GM13976 (cell line): ENCODE measurements at regions not wholly inside any gene's neighbourhood (a gene's known extent, or its start where the extent isn't known, plus 50 kb on each side); places are given as distances from the start of the nearest gene placed in this dataset.
"Not testable (repeated sequence)": the region's sequence is repeated elsewhere in the genome, so short reads cannot be mapped to it uniquely, and the experiment has no call there.

ENCODE experiments used
- DNase-seq: peaks from one replicate; pipeline ENCODE4 v3.0.0; 2012; ENCODE audit warnings: low spot score
- in situ Hi-C: fragments of 300-500 bp; cut with MboI; formaldehyde crosslinking; loops from one replicate; pipeline ENCODE4 v1.12.0; 2022; ENCODE audit warnings: low sequenced_read_pairs, mixed read lengths, inconsistent platforms; ENCODE audit not compliant: unreplicated experiment
- TF ChIP-seq, protein P1 (sequence below): IDR thresholded peaks from 2 replicates; pipeline ENCODE4 v1.5.1; 2012; ENCODE audit warnings: borderline replicate concordance, mild to moderate bottlenecking; ENCODE audit not compliant: insufficient read depth; ENCODE audit errors: extremely low read depth, missing control alignments, control extremely low read depth

DNA sequence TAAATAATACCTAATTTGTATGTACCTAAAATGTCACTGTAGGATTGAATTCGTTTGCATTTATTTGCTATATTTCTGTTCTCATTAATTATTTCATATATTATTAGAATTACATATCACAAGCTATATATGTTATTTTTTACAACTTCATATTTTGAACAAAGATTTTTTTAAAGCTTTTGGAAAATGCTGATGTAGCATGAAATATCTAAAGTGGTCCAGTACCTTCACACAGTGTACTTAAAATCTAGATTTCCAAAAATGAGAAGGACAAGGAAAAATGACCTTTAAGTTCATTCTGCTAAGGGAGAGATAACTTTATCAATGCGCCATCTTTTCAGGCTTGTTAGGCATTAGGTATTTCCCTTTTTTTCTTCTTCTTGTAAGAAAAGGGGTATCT lies 71.8 kb downstream of the LARP7 start:
- TF ChIP-seq, protein P1, sequence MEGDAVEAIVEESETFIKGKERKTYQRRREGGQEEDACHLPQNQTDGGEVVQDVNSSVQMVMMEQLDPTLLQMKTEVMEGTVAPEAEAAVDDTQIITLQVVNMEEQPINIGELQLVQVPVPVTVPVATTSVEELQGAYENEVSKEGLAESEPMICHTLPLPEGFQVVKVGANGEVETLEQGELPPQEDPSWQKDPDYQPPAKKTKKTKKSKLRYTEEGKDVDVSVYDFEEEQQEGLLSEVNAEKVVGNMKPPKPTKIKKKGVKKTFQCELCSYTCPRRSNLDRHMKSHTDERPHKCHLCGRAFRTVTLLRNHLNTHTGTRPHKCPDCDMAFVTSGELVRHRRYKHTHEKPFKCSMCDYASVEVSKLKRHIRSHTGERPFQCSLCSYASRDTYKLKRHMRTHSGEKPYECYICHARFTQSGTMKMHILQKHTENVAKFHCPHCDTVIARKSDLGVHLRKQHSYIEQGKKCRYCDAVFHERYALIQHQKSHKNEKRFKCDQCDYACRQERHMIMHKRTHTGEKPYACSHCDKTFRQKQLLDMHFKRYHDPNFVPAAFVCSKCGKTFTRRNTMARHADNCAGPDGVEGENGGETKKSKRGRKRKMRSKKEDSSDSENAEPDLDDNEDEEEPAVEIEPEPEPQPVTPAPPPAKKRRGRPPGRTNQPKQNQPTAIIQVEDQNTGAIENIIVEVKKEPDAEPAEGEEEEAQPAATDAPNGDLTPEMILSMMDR: no peak
- in situ Hi-C loops: no loop called here
- no peak for DNase-seq

DNA sequence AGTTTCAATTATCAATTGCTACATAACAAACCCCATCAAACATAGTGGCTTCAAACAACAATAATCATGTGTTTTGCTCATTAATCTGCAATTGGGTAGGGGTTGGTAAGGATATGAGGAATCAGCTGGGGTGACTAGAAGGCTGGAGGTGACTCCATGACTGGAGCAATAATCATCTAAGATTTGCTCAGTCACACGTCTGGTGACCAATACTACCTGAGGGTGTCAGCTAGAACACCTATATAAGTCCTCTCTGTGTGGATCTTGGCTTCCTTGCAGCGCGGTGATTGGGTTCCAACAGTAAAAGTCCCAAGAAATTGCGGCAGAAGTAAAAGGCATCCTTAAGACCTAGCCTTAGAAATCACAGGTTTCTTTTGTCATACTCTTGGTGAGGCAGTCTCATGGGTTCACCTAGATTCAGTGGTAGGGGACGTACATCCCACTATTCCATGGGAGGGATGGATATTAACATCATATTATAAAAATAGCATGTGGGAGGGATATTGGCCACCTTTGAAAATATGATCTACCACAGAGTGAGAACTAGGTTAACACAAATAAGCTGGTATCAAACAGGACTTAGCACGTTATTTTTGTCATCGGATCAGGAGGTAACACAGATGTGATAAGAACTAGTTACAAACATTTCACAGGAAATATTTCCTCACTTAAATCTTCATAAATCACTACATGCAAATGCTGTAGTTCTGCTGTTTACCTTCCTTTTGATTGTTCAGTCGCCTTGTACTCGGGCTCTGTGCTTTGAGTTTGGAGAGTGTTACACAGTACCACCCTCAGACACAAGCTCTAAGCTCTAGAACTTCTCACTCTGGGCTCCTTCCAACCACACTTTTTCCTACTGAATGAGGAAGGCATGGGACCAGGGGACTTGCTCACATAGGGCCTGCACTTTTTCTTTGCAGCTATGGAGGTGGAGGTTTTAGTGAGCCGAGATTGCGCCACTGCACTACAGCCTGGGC lies 78.3 kb downstream of the LARP7 start:
- DNase-seq: no peak
- in situ Hi-C loops: no loop called here
- TF ChIP-seq, protein P1: no peak

DNA sequence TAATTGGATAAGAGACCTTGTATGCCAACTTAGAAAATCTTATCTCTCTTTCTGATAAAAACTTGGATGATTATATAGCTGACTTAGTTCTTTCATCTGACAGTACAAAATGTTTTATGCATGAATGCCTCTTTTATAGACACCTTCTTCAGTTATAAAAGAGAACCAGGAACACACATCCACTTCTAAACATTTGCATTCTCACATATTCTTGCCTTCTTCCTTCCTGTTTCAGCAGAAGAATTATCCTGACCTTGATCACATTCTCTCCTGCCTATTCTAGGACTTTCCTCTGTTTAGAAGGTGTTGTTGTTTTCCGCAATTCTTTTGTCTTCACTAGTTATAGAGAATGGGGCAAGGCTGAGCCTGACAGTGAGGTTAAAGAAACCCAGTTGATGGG lies 80.9 kb downstream of the LARP7 start:
- DNase-seq: no peak
- in situ Hi-C loops: no loop called here
- TF ChIP-seq, protein P1: no peak

DNA sequence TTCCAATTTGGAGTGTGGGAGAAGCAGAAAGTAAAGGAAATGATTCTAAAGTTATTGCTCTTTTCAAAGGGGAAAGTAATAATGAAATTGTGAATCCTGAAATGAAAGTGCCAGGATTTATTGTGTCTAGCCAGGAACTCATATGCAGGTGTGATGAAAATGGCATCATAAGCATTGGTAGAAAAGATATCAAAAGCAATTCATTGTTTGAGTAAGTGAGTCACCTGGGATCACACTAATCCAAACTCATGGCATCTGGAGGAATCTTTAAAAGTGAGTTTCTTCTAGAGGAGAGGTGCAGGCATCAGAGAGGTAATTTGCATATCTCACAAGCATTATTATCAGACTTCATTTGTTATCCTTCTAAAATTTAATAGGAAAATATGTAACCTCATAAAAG lies 84.7 kb downstream of the LARP7 start:
- DNase-seq: no peak
- in situ Hi-C loops: no loop called here
- TF ChIP-seq, protein P1: no peak

DNA sequence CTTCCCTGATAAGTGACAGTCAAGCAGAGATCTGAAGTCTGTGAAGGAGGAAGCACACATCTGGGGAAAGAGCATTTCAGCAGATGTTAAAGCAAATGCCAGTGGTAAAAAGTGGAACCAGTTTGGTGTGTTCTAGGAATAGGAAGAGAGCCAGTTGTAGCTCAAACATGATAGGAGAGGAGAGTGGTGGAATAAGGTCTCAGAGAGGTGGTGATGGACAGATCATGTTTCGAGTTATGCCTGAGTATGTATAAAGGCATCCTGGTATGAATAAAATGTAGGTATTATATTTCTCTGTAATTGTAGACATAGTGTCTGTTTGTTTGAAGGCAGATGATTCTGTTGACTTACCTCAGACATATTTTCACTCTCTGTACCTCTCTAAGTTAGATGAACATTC lies 89.1 kb downstream of the LARP7 start:
- no peak for DNase-seq
- TF ChIP-seq, protein P1: no peak
- in situ Hi-C loops: no loop called here

DNA sequence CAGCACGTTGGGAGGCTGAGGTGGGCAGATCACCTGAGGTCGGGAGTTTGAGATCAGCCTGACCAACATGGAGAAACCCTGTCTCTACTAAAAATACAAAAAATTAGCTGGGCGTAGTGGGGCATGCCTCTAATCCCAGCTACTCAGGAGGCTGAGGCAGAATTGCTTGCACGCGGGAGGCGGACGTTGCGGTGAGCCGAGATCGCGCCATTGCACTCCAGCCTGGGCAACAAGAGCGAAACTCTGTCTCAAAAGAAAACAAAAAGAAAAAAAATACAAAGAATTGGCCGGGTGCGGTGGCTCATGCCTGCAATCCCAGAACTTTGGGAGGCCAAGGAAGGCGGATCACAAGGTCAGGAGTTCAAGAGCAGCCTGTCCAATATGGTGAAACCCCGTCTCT lies 90.8 kb downstream of the LARP7 start:
- DNase-seq, in situ Hi-C loops: not testable (repeated sequence)

DNA sequence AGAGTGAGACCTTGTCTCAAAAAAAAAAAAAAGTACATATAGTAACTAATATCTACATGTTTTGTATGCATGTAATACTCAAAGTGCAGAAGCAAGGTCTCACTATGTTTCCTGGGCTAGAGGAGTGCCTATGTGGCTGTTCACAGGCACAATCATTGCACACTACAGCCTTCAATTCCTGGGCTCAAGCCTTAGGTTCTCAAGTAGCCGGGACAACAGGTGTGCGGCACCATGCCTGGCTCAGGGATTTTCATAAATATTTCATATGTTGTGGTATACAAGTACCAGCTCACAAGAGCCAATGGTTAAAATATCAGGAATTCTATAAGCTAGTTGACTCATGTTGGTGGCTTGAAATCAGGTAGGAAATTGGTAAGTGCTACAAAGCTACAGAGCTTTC lies 94.8 kb downstream of the LARP7 start:
- no peak for DNase-seq

More for the DNA sequence above, 94.8 kb downstream of the LARP7 start:
- TF ChIP-seq, protein P1: no peak
- in situ Hi-C loops: no loop called here
